B cell (primary cell): ENCODE measurements at regions not wholly inside any gene's neighbourhood (a gene's known extent, or its start where the extent isn't known, plus 50 kb on each side); places are given as distances from the start of the nearest gene placed in this dataset.

Source experiments
- CTCF ChIP-seq: fragments of 200-600 bp; IDR thresholded peaks from one replicate; pipeline ENCODE4 v1.8.0; 2022; ENCODE audit warnings: antibody characterized with exemption, mild to moderate bottlenecking
- EZH2 ChIP-seq: IDR thresholded peaks from 2 replicates; pipeline ENCODE4 v1.6.1; 2012; ENCODE audit warnings: borderline replicate concordance, low read depth, mild to moderate bottlenecking, moderate library complexity, low read length; ENCODE audit not compliant: insufficient read depth, poor library complexity, severe bottlenecking

- no peak for TF ChIP-seq CTCF
- no peak for TF ChIP-seq EZH2
Observed at GRCh38 chr15:69720536-69720935, 267.9 kb downstream of the RPLP1 start.
